Caco-2 (cell line): ENCODE measurements at regions not wholly inside any gene's neighbourhood (a gene's known extent, or its start where the extent isn't known, plus 50 kb on each side); places are given as distances from the start of the nearest gene placed in this dataset.

Source experiments
- BruUV-seq: library from RNA; stranded (reverse); fragments of 400-500 nt; replicated peaks from 2 replicates; lab custom pipeline; 2021; lab: Mats Ljungman, UMichigan
- CTCF ChIA-PET: fragments of 300-600 bp; sonication (Branson Sonifier 250); formaldehyde crosslinking; loops from one replicate; lab custom pipeline; 2022; ENCODE audit warnings: antibody characterized with exemption; lab: Charles Lee
- POLR2A ChIA-PET: fragments of 300-600 bp; sonication (Branson Sonifier 250); formaldehyde crosslinking; loops from one replicate; lab custom pipeline; 2022; ENCODE audit warnings: antibody characterized with exemption; lab: Charles Lee
- DNase-seq, 2 experiments: peaks; one replicate each; pipeline versions ENCODE4 v3.0.0 to v3.0.0-alpha.2; 2020 to 2022
- H3K27me3 ChIP-seq: replicated peaks from 2 replicates; pipeline ENCODE4 v1.6.0; 2011; ENCODE audit warnings: low read length; ENCODE audit not compliant: control insufficient read depth, insufficient read depth
- H3K36me3 ChIP-seq: 2 replicates; pipeline ENCODE4 v1.5.1; 2011; ENCODE audit warnings: low read length; ENCODE audit not compliant: control insufficient read depth, insufficient read depth
- H3K4me1 ChIP-seq: fragments of 250-450 bp; sonication (Bioruptor Pico); 2 replicates; pipeline ENCODE4 v1.5.1; 2020; ENCODE audit warnings: mild to moderate bottlenecking
- H3K4me3 ChIP-seq: 2 replicates; pipeline ENCODE4 v1.5.1; 2011; ENCODE audit warnings: low read depth, mild to moderate bottlenecking, control low read depth, low read length
- H3K9me3 ChIP-seq: fragments of 250-450 bp; sonication (Bioruptor Pico); 2 replicates; pipeline ENCODE4 v1.5.1; 2020; ENCODE audit warnings: mild to moderate bottlenecking, moderate library complexity
- H3K27ac Mint-ChIP-seq: one replicate; pipeline ENCODE4 v1.8.0; 2022; ENCODE audit warnings: mixed read lengths; ENCODE audit not compliant: unreplicated experiment
- H3K27me3 Mint-ChIP-seq: one replicate; pipeline ENCODE4 v1.8.0; 2022; ENCODE audit warnings: mixed read lengths; ENCODE audit not compliant: insufficient read depth, unreplicated experiment
- H3K36me3 Mint-ChIP-seq: one replicate; pipeline ENCODE4 v1.8.0; 2022; ENCODE audit warnings: mild to moderate bottlenecking, mixed read lengths; ENCODE audit not compliant: insufficient read depth, unreplicated experiment
- H3K4me1 Mint-ChIP-seq: one replicate; pipeline ENCODE4 v1.8.0; 2022; ENCODE audit warnings: low read depth, mixed read lengths; ENCODE audit not compliant: unreplicated experiment
- H3K4me3 Mint-ChIP-seq: one replicate; pipeline ENCODE4 v1.8.0; 2022; ENCODE audit warnings: mild to moderate bottlenecking, moderate library complexity, mixed read lengths; ENCODE audit not compliant: unreplicated experiment
- H3K9me3 Mint-ChIP-seq: one replicate; pipeline ENCODE4 v1.8.0; 2022; ENCODE audit warnings: mixed read lengths; ENCODE audit not compliant: unreplicated experiment
- CTCF ChIP-seq, 2 experiments: fragments of 200-600 bp in 1 of 2; IDR thresholded peaks; 1 replicate in 1 of 2; 2 replicates in 1 of 2; pipeline versions ENCODE4 v1.5.1 to v1.8.0; 2011 to 2022; ENCODE audit warnings: antibody characterized with exemption in 1 of 2, control low read depth in 1 of 2, inconsistent platforms in 1 of 2, low read depth in 1 of 2, low read length in 1 of 2, mild to moderate bottlenecking in 1 of 2, moderate library complexity in 1 of 2; ENCODE audit not compliant: insufficient read depth in 1 of 2, severe bottlenecking in 1 of 2, unreplicated experiment in 1 of 2
- intact Hi-C: fragments of 100-400 bp; cut with micrococcal nuclease; formaldehyde crosslinking; loops from one replicate; pipeline ENCODE4 v1.10.0; 2022; ENCODE audit not compliant: unreplicated experiment

- Histone ChIP-seq H3K4me3 (no peak overlapping the region), H3K9me3 (no peaks in the 10 kb centered on the region), H3K36me3 (no peaks in the 10 kb centered on the region), H3K27me3 (no peaks in the 10 kb centered on the region), H3K4me1 (no peaks in the 10 kb centered on the region)
- Mint-ChIP-seq H3K4me3 (no peak overlapping the region), H3K9me3 (no peaks in the 10 kb centered on the region), H3K27ac (no peak overlapping the region), H3K36me3 (no peaks in the 10 kb centered on the region), H3K27me3 (no peaks in the 10 kb centered on the region), H3K4me1 (peaks cover 10% of the 10 kb centered on the region)
- ChIA-PET CTCF (no interaction called here), POLR2A (no interaction called here)
- TF ChIP-seq CTCF (IDR thresholded peaks at IDR 0.05; ENCODE audit: insufficient read depth in 1 of 2, low read depth in 1 of 2, low read length in 1 of 2, severe bottlenecking in 1 of 2, unreplicated experiment in 1 of 2): no peak
- DNase-seq: no peak
- no TSS peak for BruUV-seq
- intact Hi-C loops: no loop called here
Measured at GRCh38 chr5:167827766-167828165, 463.7 kb upstream of the WWC1 start.

GRCh38 chr5:167831754-167832504 is 459.5 kb upstream of the WWC1 start:
- Histone ChIP-seq H3K27me3 (no peaks in the 10 kb centered on the region), H3K9me3 (no peaks in the 10 kb centered on the region), H3K36me3 (no peaks in the 10 kb centered on the region), H3K4me1 (peaks cover 4% of the 10 kb centered on the region; the same call in 1 of the 2 replicates), H3K4me3 (no peak overlapping the region)
- POLR2A ChIA-PET: no interaction called here
- no peak for TF ChIP-seq CTCF (IDR thresholded peaks at IDR 0.05; ENCODE audit: insufficient read depth in 1 of 2, low read depth in 1 of 2, low read length in 1 of 2, severe bottlenecking in 1 of 2, unreplicated experiment in 1 of 2)
- Mint-ChIP-seq H3K27ac (no peak overlapping the region), H3K36me3 (no peaks in the 10 kb centered on the region), H3K27me3 (no peaks in the 10 kb centered on the region), H3K4me3 (no peak overlapping the region), H3K9me3 (no peaks in the 10 kb centered on the region), H3K4me1 (peaks cover 19% of the 10 kb centered on the region)
- intact Hi-C loops: no loop called here
- CTCF ChIA-PET: no interaction called here
- no peak for DNase-seq
- BruUV-seq: no TSS peak

- Mint-ChIP-seq H3K36me3 (no peaks in the 10 kb centered on the region), H3K4me3 (no peak overlapping the region), H3K27me3 (no peaks in the 10 kb centered on the region), H3K9me3 (no peaks in the 10 kb centered on the region), H3K4me1 (peaks cover 17% of the 10 kb centered on the region), H3K27ac (no peak overlapping the region)
- POLR2A ChIA-PET: no interaction called here
- H3K9me3 ChIP-seq: no peaks in the 10 kb centered on the region
- H3K4me1 ChIP-seq: peaks cover 4% of the 10 kb centered on the region; the same call in 1 of the 2 replicates
- CTCF ChIA-PET: no interaction called here
- no peak overlapping the region for H3K4me3 ChIP-seq
- no peak for TF ChIP-seq CTCF (IDR thresholded peaks at IDR 0.05; ENCODE audit: insufficient read depth in 1 of 2, low read depth in 1 of 2, low read length in 1 of 2, severe bottlenecking in 1 of 2, unreplicated experiment in 1 of 2)
- intact Hi-C loops: no loop called here
- DNase-seq: no peak
- BruUV-seq: no TSS peak
- no peaks in the 10 kb centered on the region for H3K27me3 ChIP-seq
- no peaks in the 10 kb centered on the region for H3K36me3 ChIP-seq
Measured at GRCh38 chr5:167832609-167833008, 458.8 kb upstream of the WWC1 start.
